ENCODE measurements at regions not wholly inside any gene's neighbourhood (a gene's known extent, or its start where the extent isn't known, plus 50 kb on each side); places are given as distances from the start of the nearest gene placed in this dataset.
A peak's percentile ranks its signal among the peaks of the same experiment; 100 is the strongest.

GRCh38 chr2:200068642-200069041 lies 113.3 kb downstream of the MAIP1 start:
- H3K4ac ChIP-seq (ENCODE audit: low read depth, low read length): no peak overlapping the region
- no peak overlapping the region for H3K18ac ChIP-seq (ENCODE audit: low read length)
- no peak overlapping the region for H4K5ac ChIP-seq (ENCODE audit: low read length)
- H3K27ac ChIP-seq (ENCODE audit: low read depth, low read length): no peak overlapping the region
- H3K4me3 ChIP-seq (ENCODE audit: low read length): no peak overlapping the region
- H2BK15ac ChIP-seq (replicated peaks; ENCODE audit: low read depth): no peak overlapping the region
- H3K79me1 ChIP-seq (ENCODE audit: low read length): no peaks in the 10 kb centered on the region
- H3K4me2 ChIP-seq (ENCODE audit: low read length): no peak overlapping the region
- no peak overlapping the region for H4K8ac ChIP-seq (ENCODE audit: low read depth, low read length)
- H3K79me2 ChIP-seq (ENCODE audit: control insufficient read depth, insufficient read depth, low read length): no peaks in the 10 kb centered on the region
- no peak overlapping the region for H3K9ac ChIP-seq (ENCODE audit: low read length)
- H3K27me3 ChIP-seq (ENCODE audit: insufficient read depth, low read length, poor library complexity): no peaks in the 10 kb centered on the region
- H2BK120ac ChIP-seq (ENCODE audit: low read depth, low read length): no peak overlapping the region
- no peak for DNase-seq
- H3K23ac ChIP-seq (ENCODE audit: low read length): no peak overlapping the region
- no peak overlapping the region for H2AK5ac ChIP-seq (ENCODE audit: low read length)
- H3K36me3 ChIP-seq (ENCODE audit: control insufficient read depth, insufficient read depth, low read length): no peaks in the 10 kb centered on the region
- H2BK5ac ChIP-seq (ENCODE audit: low read length): no peak overlapping the region
- H3K4me1 ChIP-seq (ENCODE audit: control insufficient read depth, low read depth, low read length): no peaks in the 10 kb centered on the region
- no peak overlapping the region for H3K56ac ChIP-seq (ENCODE audit: low read length)

DNA sequence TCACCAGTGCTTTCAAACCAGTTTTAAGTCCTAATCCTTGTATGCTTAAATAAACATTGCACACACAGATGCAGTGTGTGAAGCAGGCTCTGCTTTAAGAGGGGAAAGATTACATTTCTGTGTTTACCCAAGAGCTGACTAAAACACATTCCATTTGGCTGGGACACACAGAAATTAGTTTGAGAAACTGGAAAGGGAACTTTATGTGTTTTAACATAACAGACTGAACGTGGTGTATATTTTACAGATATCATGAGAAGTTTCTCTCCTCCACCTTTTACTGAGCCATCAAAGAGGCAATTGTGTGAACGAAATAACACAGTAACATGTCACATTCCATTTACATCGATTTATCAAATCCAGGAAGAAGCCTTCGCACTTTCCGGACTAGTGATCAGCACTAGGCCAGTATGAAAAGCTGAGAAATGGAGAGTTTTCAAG lies 121.8 kb downstream of the MAIP1 start:
- no peak overlapping the region for H3K4me2 ChIP-seq (ENCODE audit: low read length)
- no peak overlapping the region for H3K9ac ChIP-seq (ENCODE audit: low read length)
- H3K4ac ChIP-seq (ENCODE audit: low read depth, low read length): no peak overlapping the region
- H3K4me1 ChIP-seq (ENCODE audit: control insufficient read depth, low read depth, low read length): peaks cover 3% of the 10 kb centered on the region
- no peak overlapping the region for H2BK15ac ChIP-seq (replicated peaks; ENCODE audit: low read depth)
- H3K36me3 ChIP-seq (ENCODE audit: control insufficient read depth, insufficient read depth, low read length): no peaks in the 10 kb centered on the region
- no peak overlapping the region for H2BK5ac ChIP-seq (ENCODE audit: low read length)
- WGBS (ENCODE audit: extremely low coverage, insufficient coverage, low lambda C conversion rate): no CpG with 5 or more reads among the region's 5 CpGs
- H2AK5ac ChIP-seq (ENCODE audit: low read length): no peak overlapping the region
- H2BK120ac ChIP-seq (ENCODE audit: low read depth, low read length): no peak overlapping the region
- H3K18ac ChIP-seq (ENCODE audit: low read length): peak overlapping the region; percentile 51
- no peaks in the 10 kb centered on the region for H3K79me2 ChIP-seq (ENCODE audit: control insufficient read depth, insufficient read depth, low read length)
- H3K27me3 ChIP-seq (ENCODE audit: insufficient read depth, low read length, poor library complexity): no peaks in the 10 kb centered on the region
- H3K56ac ChIP-seq (ENCODE audit: low read length): peak overlapping the region; percentile 6
- H3K23ac ChIP-seq (ENCODE audit: low read length): no peak overlapping the region
- DNase-seq: no peak
- no peak overlapping the region for H3K27ac ChIP-seq (ENCODE audit: low read depth, low read length)
- H4K8ac ChIP-seq (ENCODE audit: low read depth, low read length): no peak overlapping the region
- no peak overlapping the region for H4K5ac ChIP-seq (ENCODE audit: low read length)
- H3K79me1 ChIP-seq (ENCODE audit: low read length): no peaks in the 10 kb centered on the region
- H3K4me3 ChIP-seq (ENCODE audit: low read length): no peak overlapping the region

GRCh38 chr2:200077838-200078237 lies 122.5 kb downstream of the MAIP1 start:
- no peak overlapping the region for H4K8ac ChIP-seq (ENCODE audit: low read depth, low read length)
- H3K36me3 ChIP-seq (ENCODE audit: control insufficient read depth, insufficient read depth, low read length): no peaks in the 10 kb centered on the region
- no peak overlapping the region for H3K18ac ChIP-seq (ENCODE audit: low read length)
- WGBS (ENCODE audit: extremely low coverage, insufficient coverage, low lambda C conversion rate): no CpG with 5 or more reads among the region's 3 CpGs
- H2BK5ac ChIP-seq (ENCODE audit: low read length): no peak overlapping the region
- no peak overlapping the region for H3K4me3 ChIP-seq (ENCODE audit: low read length)
- no peak overlapping the region for H3K23ac ChIP-seq (ENCODE audit: low read length)
- H3K27me3 ChIP-seq (ENCODE audit: insufficient read depth, low read length, poor library complexity): no peaks in the 10 kb centered on the region
- H3K9ac ChIP-seq (ENCODE audit: low read length): no peak overlapping the region
- DNase-seq: no peak
- no peak overlapping the region for H2BK15ac ChIP-seq (replicated peaks; ENCODE audit: low read depth)
- no peaks in the 10 kb centered on the region for H3K79me1 ChIP-seq (ENCODE audit: low read length)
- no peak overlapping the region for H3K4ac ChIP-seq (ENCODE audit: low read depth, low read length)
- no peak overlapping the region for H3K27ac ChIP-seq (ENCODE audit: low read depth, low read length)
- H3K4me1 ChIP-seq (ENCODE audit: control insufficient read depth, low read depth, low read length): peaks cover 3% of the 10 kb centered on the region
- no peak overlapping the region for H2BK120ac ChIP-seq (ENCODE audit: low read depth, low read length)
- H2AK5ac ChIP-seq (ENCODE audit: low read length): no peak overlapping the region
- H3K4me2 ChIP-seq (ENCODE audit: low read length): no peak overlapping the region
- no peaks in the 10 kb centered on the region for H3K79me2 ChIP-seq (ENCODE audit: control insufficient read depth, insufficient read depth, low read length)
- H3K56ac ChIP-seq (ENCODE audit: low read length): no peak overlapping the region
- no peak overlapping the region for H4K5ac ChIP-seq (ENCODE audit: low read length)

DNA sequence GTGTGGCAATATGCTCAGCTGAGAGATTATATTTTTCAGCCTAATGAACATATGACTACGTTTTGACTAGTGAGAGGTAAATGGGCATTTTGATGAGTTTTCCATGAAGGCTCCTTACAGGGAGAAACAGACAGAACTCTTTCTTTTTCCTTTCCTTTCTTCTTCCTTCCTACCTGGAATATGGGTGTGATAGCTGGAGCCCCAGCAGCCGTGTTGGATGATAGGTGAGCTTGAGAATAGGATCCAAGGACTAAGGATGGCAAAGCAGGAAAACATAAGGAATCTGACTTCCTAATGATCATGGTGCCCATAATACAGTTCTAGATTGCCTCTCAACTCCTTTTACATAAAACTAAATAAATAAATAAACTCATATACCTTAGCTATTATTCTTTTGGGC lies 124.0 kb downstream of the MAIP1 start:
- H3K79me1 ChIP-seq (ENCODE audit: low read length): no peaks in the 10 kb centered on the region
- no peak overlapping the region for H2AK5ac ChIP-seq (ENCODE audit: low read length)
- no peak overlapping the region for H2BK120ac ChIP-seq (ENCODE audit: low read depth, low read length)
- no peak overlapping the region for H3K4me3 ChIP-seq (ENCODE audit: low read length)
- no peak overlapping the region for H3K56ac ChIP-seq (ENCODE audit: low read length)
- no peak overlapping the region for H4K5ac ChIP-seq (ENCODE audit: low read length)
- peaks cover 3% of the 10 kb centered on the region for H3K4me1 ChIP-seq (ENCODE audit: control insufficient read depth, low read depth, low read length)
- no peaks in the 10 kb centered on the region for H3K27me3 ChIP-seq (ENCODE audit: insufficient read depth, low read length, poor library complexity)
- H3K4me2 ChIP-seq (ENCODE audit: low read length): no peak overlapping the region
- no peak overlapping the region for H3K23ac ChIP-seq (ENCODE audit: low read length)
- no CpG with 5 or more reads among the region's 2 CpGs for WGBS (ENCODE audit: extremely low coverage, insufficient coverage, low lambda C conversion rate)
- H2BK5ac ChIP-seq (ENCODE audit: low read length): no peak overlapping the region
- no peak overlapping the region for H4K8ac ChIP-seq (ENCODE audit: low read depth, low read length)
- no peak overlapping the region for H3K27ac ChIP-seq (ENCODE audit: low read depth, low read length)
- no peaks in the 10 kb centered on the region for H3K79me2 ChIP-seq (ENCODE audit: control insufficient read depth, insufficient read depth, low read length)
- DNase-seq: no peak
- H3K36me3 ChIP-seq (ENCODE audit: control insufficient read depth, insufficient read depth, low read length): no peaks in the 10 kb centered on the region
- H3K18ac ChIP-seq (ENCODE audit: low read length): no peak overlapping the region
- no peak overlapping the region for H3K4ac ChIP-seq (ENCODE audit: low read depth, low read length)
- no peak overlapping the region for H3K9ac ChIP-seq (ENCODE audit: low read length)
- H2BK15ac ChIP-seq (replicated peaks; ENCODE audit: low read depth): no peak overlapping the region

DNA sequence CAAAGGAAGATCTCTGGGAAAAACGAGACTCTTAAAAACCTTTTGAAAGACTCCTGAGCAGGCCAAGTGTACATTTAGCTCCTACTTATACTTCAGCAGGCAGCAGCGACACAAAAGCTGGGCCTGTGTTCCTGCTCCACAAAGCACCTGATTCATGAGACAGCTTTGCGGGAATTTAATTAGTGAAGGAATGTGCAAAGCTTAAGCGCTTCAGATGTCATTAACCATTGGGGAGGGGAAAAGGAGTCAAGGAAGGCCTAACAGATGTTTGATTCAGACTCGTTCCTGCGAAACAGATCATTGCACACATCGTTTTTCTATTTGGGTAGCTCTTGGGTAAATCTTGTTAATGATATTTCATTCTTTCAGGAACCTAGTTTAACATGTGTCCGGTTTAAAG lies 125.9 kb downstream of the MAIP1 start:
- Histone ChIP-seq H3K4me3 (ENCODE audit: low read length) (no peak overlapping the region), H3K4me2 (ENCODE audit: low read length) (no peak overlapping the region), H3K36me3 (ENCODE audit: control insufficient read depth, insufficient read depth, low read length) (no peaks in the 10 kb centered on the region), H2BK5ac (ENCODE audit: low read length) (no peak overlapping the region), H2BK15ac (replicated peaks; ENCODE audit: low read depth) (no peak overlapping the region), H3K4ac (ENCODE audit: low read depth, low read length) (no peak overlapping the region), H3K23ac (ENCODE audit: low read length) (no peak overlapping the region), H3K27ac (ENCODE audit: low read depth, low read length) (no peak overlapping the region), H3K27me3 (ENCODE audit: insufficient read depth, low read length, poor library complexity) (no peaks in the 10 kb centered on the region), H3K79me1 (ENCODE audit: low read length) (no peaks in the 10 kb centered on the region), H3K18ac (ENCODE audit: low read length) (no peak overlapping the region), H3K9ac (ENCODE audit: low read length) (no peak overlapping the region), H4K8ac (ENCODE audit: low read depth, low read length) (no peak overlapping the region), H2BK120ac (ENCODE audit: low read depth, low read length) (no peak overlapping the region), H4K5ac (ENCODE audit: low read length) (no peak overlapping the region), H3K56ac (ENCODE audit: low read length) (no peak overlapping the region), H3K4me1 (ENCODE audit: control insufficient read depth, low read depth, low read length) (peaks cover 2% of the 10 kb centered on the region), H2AK5ac (ENCODE audit: low read length) (no peak overlapping the region), H3K79me2 (ENCODE audit: control insufficient read depth, insufficient read depth, low read length) (no peaks in the 10 kb centered on the region)
- no CpG with 5 or more reads among the region's 8 CpGs for WGBS (ENCODE audit: extremely low coverage, insufficient coverage, low lambda C conversion rate)
- peak; percentile 64 for DNase-seq

DNA sequence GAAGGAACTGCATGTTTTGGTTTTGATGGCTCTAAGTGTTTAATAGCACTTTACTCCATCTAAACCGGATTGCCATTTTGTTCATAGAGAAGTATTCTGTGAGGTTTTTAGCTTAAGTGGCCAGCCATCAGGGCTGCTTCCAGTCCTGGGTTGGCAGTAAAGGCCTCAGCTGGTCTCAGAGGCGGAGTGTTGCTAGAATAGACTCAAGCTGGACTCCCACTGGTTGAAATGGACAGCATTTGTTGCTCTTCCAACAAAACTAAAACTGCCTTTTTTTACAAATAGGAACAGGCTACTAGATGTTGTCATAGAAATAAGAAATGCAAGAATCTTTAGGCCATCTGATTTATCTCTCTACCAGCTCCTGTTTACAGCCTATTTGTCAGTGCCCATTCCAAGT lies 126.4 kb downstream of the MAIP1 start:
- H3K79me2 ChIP-seq (ENCODE audit: control insufficient read depth, insufficient read depth, low read length): no peaks in the 10 kb centered on the region
- H3K4me3 ChIP-seq (ENCODE audit: low read length): no peak overlapping the region
- H3K36me3 ChIP-seq (ENCODE audit: control insufficient read depth, insufficient read depth, low read length): no peaks in the 10 kb centered on the region
- no peak overlapping the region for H3K56ac ChIP-seq (ENCODE audit: low read length)
- no peak overlapping the region for H4K8ac ChIP-seq (ENCODE audit: low read depth, low read length)
- H4K5ac ChIP-seq (ENCODE audit: low read length): no peak overlapping the region
- no peak overlapping the region for H2BK120ac ChIP-seq (ENCODE audit: low read depth, low read length)
- no peak overlapping the region for H3K9ac ChIP-seq (ENCODE audit: low read length)
- H3K27me3 ChIP-seq (ENCODE audit: insufficient read depth, low read length, poor library complexity): no peaks in the 10 kb centered on the region
- H3K18ac ChIP-seq (ENCODE audit: low read length): no peak overlapping the region
- no peak overlapping the region for H2BK15ac ChIP-seq (replicated peaks; ENCODE audit: low read depth)
- H2AK5ac ChIP-seq (ENCODE audit: low read length): no peak overlapping the region
- H3K4me2 ChIP-seq (ENCODE audit: low read length): no peak overlapping the region
- WGBS (ENCODE audit: extremely low coverage, insufficient coverage, low lambda C conversion rate): no CpG with 5 or more reads among the region's 2 CpGs
- no peak for DNase-seq
- H3K23ac ChIP-seq (ENCODE audit: low read length): no peak overlapping the region
- no peak overlapping the region for H2BK5ac ChIP-seq (ENCODE audit: low read length)
- H3K4ac ChIP-seq (ENCODE audit: low read depth, low read length): no peak overlapping the region
- no peak overlapping the region for H3K27ac ChIP-seq (ENCODE audit: low read depth, low read length)
- H3K4me1 ChIP-seq (ENCODE audit: control insufficient read depth, low read depth, low read length): peaks cover 2% of the 10 kb centered on the region
- H3K79me1 ChIP-seq (ENCODE audit: low read length): no peaks in the 10 kb centered on the region

Data from mesendoderm (in vitro differentiated cells).